Prostate gland (tissue), 2 donors: ENCODE measurements at regions not wholly inside any gene's neighbourhood (a gene's known extent, or its start where the extent isn't known, plus 50 kb on each side); places are given as distances from the start of the nearest gene placed in this dataset.

Source experiments
- CTCF ChIP-seq, 4 experiments: fragments of 200-600 bp in 2 of 4; fragments of 450-650 bp in 2 of 4; sonication (generic) in 2 of 4; IDR thresholded peaks; 1 replicate in 3 of 4; 2 replicates in 1 of 4; pipeline ENCODE4 v1.5.1; 2016 to 2019; ENCODE audit warnings: antibody characterized with exemption in 4 of 4, mild to moderate bottlenecking in 2 of 4, moderate library complexity in 2 of 4
- POLR2A ChIP-seq: fragments of 450-650 bp; IDR thresholded peaks from one replicate; pipeline ENCODE4 v1.6.1; 2016; ENCODE audit warnings: antibody characterized with exemption, mild to moderate bottlenecking
- POLR2AphosphoS5 ChIP-seq: sonication (generic); formaldehyde crosslinking; IDR thresholded peaks from one replicate; pipeline ENCODE4 v1.6.1; 2017; ENCODE audit warnings: antibody characterized with exemption

- TF ChIP-seq CTCF (IDR thresholded peaks at IDR 0.05): no peak
- TF ChIP-seq POLR2A: no peak
- no peak for TF ChIP-seq POLR2AphosphoS5
Measured at GRCh38 chr15:94069844-94070243, 161.5 kb upstream of the MCTP2 start.
